ENCODE measurements at regions not wholly inside any gene's neighbourhood (a gene's known extent, or its start where the extent isn't known, plus 50 kb on each side); places are given as distances from the start of the nearest gene placed in this dataset.

- no peak for DNase-seq
Measured at GRCh38 chr2:226256237-226256636, 543.4 kb downstream of the IRS1 start.

GRCh38 chr2:226251661-226252060 lies 548.0 kb downstream of the IRS1 start:
- DNase-seq, result no peak

- no peak for DNase-seq
Measured at GRCh38 chr2:226247289-226248275, 552.0 kb downstream of the IRS1 start.

- DNase-seq, result no peak
Measured at GRCh38 chr2:226234187-226234586, 565.4 kb downstream of the IRS1 start.

GRCh38 chr2:226233388-226233787 lies 566.2 kb downstream of the IRS1 start:
- no peak for DNase-seq

- no peak for DNase-seq
Measured at GRCh38 chr2:226228080-226228479, 571.5 kb downstream of the IRS1 start.

- no peak for DNase-seq
Measured at GRCh38 chr2:226227341-226227740, 572.3 kb downstream of the IRS1 start.

GRCh38 chr2:226223704-226224103 lies 575.9 kb downstream of the IRS1 start:
- DNase-seq, result no peak

- DNase-seq, result no peak
Measured at GRCh38 chr2:226220511-226220910, 579.1 kb downstream of the IRS1 start.

GRCh38 chr2:226217191-226217590 lies 582.4 kb downstream of the IRS1 start:
- DNase-seq, result no peak

GRCh38 chr2:226216575-226216974 lies 583.0 kb downstream of the IRS1 start:
- DNase-seq, result no peak

- peak; percentile 43 to 50 for DNase-seq
Measured at GRCh38 chr2:226215902-226216503, 583.6 kb downstream of the IRS1 start.

- DNase-seq, result no peak
Measured at GRCh38 chr2:226213717-226214116, 585.9 kb downstream of the IRS1 start.

GRCh38 chr2:226211439-226211838 lies 588.2 kb downstream of the IRS1 start:
- DNase-seq, result no peak

GRCh38 chr2:226208726-226209125 lies 590.9 kb downstream of the IRS1 start:
- DNase-seq, result no peak

- no peak for DNase-seq
Measured at GRCh38 chr2:226207671-226208070, 591.9 kb downstream of the IRS1 start.

GRCh38 chr2:226199555-226199954 lies 600.1 kb downstream of the IRS1 start:
- DNase-seq, result no peak

GRCh38 chr2:226198956-226199355 lies 600.7 kb downstream of the IRS1 start:
- DNase-seq, result no peak

- DNase-seq, result no peak
Measured at GRCh38 chr2:226190479-226191252, 609.0 kb downstream of the IRS1 start.

- no peak for DNase-seq
Measured at GRCh38 chr2:226189061-226189460, 610.6 kb downstream of the IRS1 start.

GRCh38 chr2:226187616-226188015 lies 612.0 kb downstream of the IRS1 start:
- no peak for DNase-seq

- no peak for DNase-seq
Measured at GRCh38 chr2:226187156-226187555, 612.5 kb downstream of the IRS1 start.

- no peak for DNase-seq
Measured at GRCh38 chr2:226185616-226186211, 613.9 kb downstream of the IRS1 start.

All from activated CD4-positive, alpha-beta T cell treated with anti-CD3 and anti-CD28 coated beads, Interleukin-2, amount 50 U/mL, for 4 hours (primary cell).